Activated CD8-positive, alpha-beta T cell treated with anti-CD3 and anti-CD28 coated beads for 36 hours (primary cell): ENCODE measurements at regions not wholly inside any gene's neighbourhood (a gene's known extent, or its start where the extent isn't known, plus 50 kb on each side); places are given as distances from the start of the nearest gene placed in this dataset.

Source experiments
- ATAC-seq: fragments of 200-7000 bp; cut with Tn5 transposase; one replicate; pipeline ENCODE4 v1.10.0; 2021; ENCODE audit warnings: mild to moderate bottlenecking, moderate library complexity
- CTCF ChIA-PET: fragments of 350-600 bp; sonication (Branson Sonifier 250); formaldehyde crosslinking; loops from one replicate; lab custom pipeline; 2021; ENCODE audit warnings: antibody characterized with exemption; lab: Charles Lee
- POLR2A ChIA-PET: fragments of 350-600 bp; sonication (Branson Sonifier 250); formaldehyde crosslinking; loops from one replicate; lab custom pipeline; 2021; ENCODE audit warnings: antibody characterized with exemption; lab: Charles Lee
- DNase-seq: peaks from one replicate; pipeline ENCODE4 v3.0.0-alpha.2; 2020
- H3K27ac Mint-ChIP-seq: one replicate; pipeline ENCODE4 v1.8.0; 2021; ENCODE audit warnings: mild to moderate bottlenecking, mixed read lengths
- H3K27me3 Mint-ChIP-seq: one replicate; pipeline ENCODE4 v1.8.0; 2021; ENCODE audit warnings: mixed read lengths
- H3K36me3 Mint-ChIP-seq: one replicate; pipeline ENCODE4 v1.8.0; 2021; ENCODE audit warnings: low read depth, mixed read lengths
- H3K4me1 Mint-ChIP-seq: one replicate; pipeline ENCODE4 v1.8.0; 2021; ENCODE audit warnings: low read depth, mixed read lengths
- H3K4me3 Mint-ChIP-seq: one replicate; pipeline ENCODE4 v1.8.0; 2021; ENCODE audit warnings: mild to moderate bottlenecking, moderate library complexity, mixed read lengths
- H3K9me3 Mint-ChIP-seq: one replicate; pipeline ENCODE4 v1.8.0; 2021; ENCODE audit warnings: mixed read lengths
- intact Hi-C: fragments of 100-400 bp; cut with micrococcal nuclease; formaldehyde crosslinking; loops from one replicate; pipeline ENCODE4 v1.10.0; 2022
- TF ChIP-seq, protein P1 (sequence below): fragments of 200-600 bp; IDR thresholded peaks from one replicate; pipeline ENCODE4 v1.8.0; 2022; ENCODE audit warnings: antibody characterized with exemption, mild to moderate bottlenecking

DNA sequence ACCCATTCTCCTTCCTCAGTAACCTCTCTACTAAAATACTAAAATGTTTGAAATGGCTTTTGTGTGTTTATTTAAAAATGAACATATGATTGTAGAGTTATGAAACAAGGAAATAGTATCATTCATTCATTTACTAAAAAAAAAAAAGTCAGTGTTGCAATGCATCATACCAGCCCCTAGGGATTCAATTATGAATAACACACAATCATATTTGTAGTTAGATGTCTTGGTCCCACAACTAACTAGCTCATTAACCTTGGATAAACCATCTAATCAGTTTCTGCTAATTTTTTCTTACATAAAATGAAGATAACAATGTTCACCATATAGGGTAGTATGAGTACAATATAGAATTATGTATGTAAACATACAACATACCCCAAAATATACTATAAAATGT, 183.2 kb downstream of the GRIN2B start:
- CTCF ChIA-PET: no interaction called here
- POLR2A ChIA-PET: no interaction called here
- DNase-seq (no peak), ATAC-seq (no peak)
- Mint-ChIP-seq H3K27me3 (no peaks in the 10 kb centered on the region), H3K27ac (no peak overlapping the region), H3K9me3 (peaks cover 4% of the 10 kb centered on the region), H3K4me3 (no peak overlapping the region), H3K4me1 (no peaks in the 10 kb centered on the region), H3K36me3 (no peaks in the 10 kb centered on the region)
- intact Hi-C loops: no loop called here
- TF ChIP-seq, protein P1, sequence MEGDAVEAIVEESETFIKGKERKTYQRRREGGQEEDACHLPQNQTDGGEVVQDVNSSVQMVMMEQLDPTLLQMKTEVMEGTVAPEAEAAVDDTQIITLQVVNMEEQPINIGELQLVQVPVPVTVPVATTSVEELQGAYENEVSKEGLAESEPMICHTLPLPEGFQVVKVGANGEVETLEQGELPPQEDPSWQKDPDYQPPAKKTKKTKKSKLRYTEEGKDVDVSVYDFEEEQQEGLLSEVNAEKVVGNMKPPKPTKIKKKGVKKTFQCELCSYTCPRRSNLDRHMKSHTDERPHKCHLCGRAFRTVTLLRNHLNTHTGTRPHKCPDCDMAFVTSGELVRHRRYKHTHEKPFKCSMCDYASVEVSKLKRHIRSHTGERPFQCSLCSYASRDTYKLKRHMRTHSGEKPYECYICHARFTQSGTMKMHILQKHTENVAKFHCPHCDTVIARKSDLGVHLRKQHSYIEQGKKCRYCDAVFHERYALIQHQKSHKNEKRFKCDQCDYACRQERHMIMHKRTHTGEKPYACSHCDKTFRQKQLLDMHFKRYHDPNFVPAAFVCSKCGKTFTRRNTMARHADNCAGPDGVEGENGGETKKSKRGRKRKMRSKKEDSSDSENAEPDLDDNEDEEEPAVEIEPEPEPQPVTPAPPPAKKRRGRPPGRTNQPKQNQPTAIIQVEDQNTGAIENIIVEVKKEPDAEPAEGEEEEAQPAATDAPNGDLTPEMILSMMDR: no peak

DNA sequence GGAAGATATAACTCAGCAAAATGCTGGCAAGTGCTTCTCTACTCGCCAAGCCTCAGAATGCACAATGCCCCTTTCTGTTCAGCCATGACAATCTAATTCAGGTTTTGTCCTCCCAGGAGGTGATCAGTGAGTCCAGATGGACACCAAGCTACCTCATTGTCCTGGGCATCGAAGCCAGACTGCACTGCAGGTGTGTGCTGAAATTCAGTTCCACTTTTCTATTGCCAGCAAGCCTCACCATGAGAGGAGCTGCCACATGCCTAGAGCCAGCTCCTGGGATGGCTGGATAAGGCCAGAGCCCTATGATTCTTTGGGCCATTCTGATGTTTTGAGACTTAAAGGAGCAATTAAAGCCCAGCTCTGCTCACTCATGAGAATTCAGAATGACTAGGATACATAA, 186.7 kb downstream of the GRIN2B start:
- H3K36me3 Mint-ChIP-seq: no peaks in the 10 kb centered on the region
- ChIA-PET POLR2A (no interaction called here), CTCF (interaction anchor here (1.3 kb wide), 1 partner anchor 69 kb away, joined by 5 read pairs; no protein-coding TSS in a partner anchor)
- ATAC-seq (no peak), DNase-seq (no peak)
- H3K27me3 Mint-ChIP-seq: peaks cover 3% of the 10 kb centered on the region
- TF ChIP-seq, protein P1: no peak
- intact Hi-C loops: no loop called here
- H3K9me3 Mint-ChIP-seq: peaks cover 4% of the 10 kb centered on the region
- H3K27ac Mint-ChIP-seq: no peak overlapping the region
- H3K4me1 Mint-ChIP-seq: no peaks in the 10 kb centered on the region
- no peak overlapping the region for H3K4me3 Mint-ChIP-seq

DNA sequence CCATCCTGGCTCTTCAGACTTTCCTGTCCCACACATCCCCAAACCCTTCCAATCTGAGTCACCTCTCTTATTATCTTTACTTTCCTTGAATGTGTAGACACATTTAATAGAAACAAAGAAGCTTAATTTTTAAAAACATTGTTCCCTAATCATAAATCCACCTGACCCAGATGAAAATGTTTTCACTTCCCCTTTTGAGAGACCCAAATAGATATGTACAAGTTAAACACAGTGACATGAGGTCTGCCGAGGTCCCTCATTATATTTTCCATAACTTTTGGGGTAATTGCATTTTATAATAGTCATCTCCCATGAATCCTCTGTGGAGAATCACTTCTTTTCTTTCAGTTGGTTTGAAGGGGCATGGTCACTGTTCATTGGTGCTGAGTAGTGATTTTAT, 191.1 kb downstream of the GRIN2B start:
- DNase-seq (no peak), ATAC-seq (no peak)
- peaks cover 3% of the 10 kb centered on the region for H3K9me3 Mint-ChIP-seq
- H3K4me1 Mint-ChIP-seq: no peaks in the 10 kb centered on the region
- H3K4me3 Mint-ChIP-seq: no peak overlapping the region
- H3K27me3 Mint-ChIP-seq: peaks cover 4% of the 10 kb centered on the region
- CTCF ChIA-PET: no interaction called here
- no peaks in the 10 kb centered on the region for H3K36me3 Mint-ChIP-seq
- TF ChIP-seq, protein P1: no peak
- intact Hi-C loops: no loop called here
- POLR2A ChIA-PET: no interaction called here
- H3K27ac Mint-ChIP-seq: no peak overlapping the region

DNA sequence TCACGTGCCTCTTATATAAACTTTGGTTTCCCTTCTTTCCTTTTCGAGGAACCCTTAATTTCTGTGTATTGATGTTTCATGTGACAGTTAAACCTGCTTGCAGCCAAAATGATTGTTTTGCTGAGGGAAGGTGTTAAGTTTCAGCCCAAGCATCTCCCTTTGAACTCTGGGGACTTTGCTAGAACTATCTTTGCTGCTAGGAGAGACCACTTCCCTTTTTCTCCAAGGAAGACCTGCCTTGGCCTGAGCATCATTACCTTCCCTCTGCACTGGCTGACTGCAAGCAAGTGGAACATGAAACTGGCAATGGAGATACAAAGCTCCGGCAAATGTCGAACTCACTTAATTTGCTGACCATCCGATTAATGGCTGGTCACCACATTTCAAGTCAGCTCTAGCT, 192.8 kb downstream of the GRIN2B start:
- DNase-seq (no peak), ATAC-seq (no peak)
- no peaks in the 10 kb centered on the region for H3K9me3 Mint-ChIP-seq
- no peaks in the 10 kb centered on the region for H3K4me1 Mint-ChIP-seq
- H3K27ac Mint-ChIP-seq: no peak overlapping the region
- H3K36me3 Mint-ChIP-seq: no peaks in the 10 kb centered on the region
- no peak overlapping the region for H3K4me3 Mint-ChIP-seq
- ChIA-PET CTCF (interaction anchor here (0.7 kb wide), 1 partner anchor 103 kb away, joined by 3 read pairs; no protein-coding TSS in a partner anchor), POLR2A (no interaction called here)
- TF ChIP-seq, protein P1: no peak
- intact Hi-C loops: no loop called here
- H3K27me3 Mint-ChIP-seq: peaks cover 4% of the 10 kb centered on the region

DNA sequence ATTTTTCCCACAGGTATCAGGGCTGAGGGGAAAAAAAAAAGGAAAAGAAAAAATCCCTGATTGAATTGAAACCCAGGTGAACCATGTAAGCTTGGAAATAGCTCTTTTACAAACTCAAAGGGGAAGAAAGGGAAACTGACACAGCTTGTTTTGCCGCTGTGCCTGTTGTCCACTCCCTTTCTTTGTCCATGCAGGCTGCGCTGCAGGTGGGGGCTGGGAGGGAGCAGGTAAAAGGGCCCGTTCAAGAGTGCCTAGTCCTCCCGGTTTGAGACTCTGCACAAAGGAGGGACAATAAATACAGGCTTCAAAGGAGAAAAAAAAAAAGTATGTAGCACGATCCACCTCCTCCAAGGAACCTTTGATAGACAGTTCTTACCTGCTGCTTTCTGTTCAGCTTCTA, 194.8 kb downstream of the GRIN2B start:
- Mint-ChIP-seq H3K4me3 (no peak overlapping the region), H3K27me3 (peaks cover 4% of the 10 kb centered on the region), H3K9me3 (no peaks in the 10 kb centered on the region), H3K27ac (no peak overlapping the region), H3K4me1 (no peaks in the 10 kb centered on the region), H3K36me3 (no peaks in the 10 kb centered on the region)
- DNase-seq: no peak
- TF ChIP-seq, protein P1: no peak
- CTCF ChIA-PET: no interaction called here
- intact Hi-C loops: no loop called here
- POLR2A ChIA-PET: no interaction called here
- no peak for ATAC-seq
